LNCaP clone FGC (cell line): ENCODE measurements at regions not wholly inside any gene's neighbourhood (a gene's known extent, or its start where the extent isn't known, plus 50 kb on each side); places are given as distances from the start of the nearest gene placed in this dataset.
"Not testable (repeated sequence)": the region's sequence is repeated elsewhere in the genome, so short reads cannot be mapped to it uniquely, and the experiment has no call there.

Experiments used
- DNase-seq: peaks from one replicate; pipeline ENCODE4 v3.0.0-alpha.2; 2011; ENCODE audit warnings: low read depth
- H3K4me3 ChIP-seq: 2 replicates; pipeline ENCODE4 v1.5.1; 2011; ENCODE audit warnings: mild to moderate bottlenecking, low read depth, low read length, control low read depth
- CTCF ChIP-seq: IDR thresholded peaks from 2 replicates; pipeline ENCODE4 v1.5.1; 2012; ENCODE audit warnings: mild to moderate bottlenecking; ENCODE audit not compliant: control insufficient read depth, insufficient read depth; ENCODE audit errors: extremely low read depth

GRCh38 chr13:65932587-65933239 is 1297.4 kb downstream of the PCDH9 start:
- no peak overlapping the region for H3K4me3 ChIP-seq
- no peak for TF ChIP-seq CTCF
- DNase-seq, result no peak

- H3K4me3 ChIP-seq, result no peak overlapping the region
- no peak for TF ChIP-seq CTCF
- DNase-seq, result no peak
Measured at GRCh38 chr13:65932013-65932412, 1298.1 kb downstream of the PCDH9 start.

- DNase-seq, result no peak
- no peak overlapping the region for H3K4me3 ChIP-seq
- TF ChIP-seq CTCF, result no peak
Measured at GRCh38 chr13:65929436-65929835, 1300.7 kb downstream of the PCDH9 start.

GRCh38 chr13:65926750-65927171 is 1303.4 kb downstream of the PCDH9 start:
- H3K4me3 ChIP-seq, result no peak overlapping the region
- peak; percentile 19; the same call in 1 of the 2 replicates for TF ChIP-seq CTCF
- DNase-seq, result no peak

- not testable (repeated sequence) for DNase-seq, H3K4me3 ChIP-seq
Measured at GRCh38 chr13:65922846-65923245, 1307.3 kb downstream of the PCDH9 start.

- no peak overlapping the region for H3K4me3 ChIP-seq
- no peak for DNase-seq
- no peak for TF ChIP-seq CTCF
Measured at GRCh38 chr13:65921933-65922332, 1308.2 kb downstream of the PCDH9 start.

GRCh38 chr13:65917731-65918130 is 1312.4 kb downstream of the PCDH9 start:
- no peak for TF ChIP-seq CTCF
- no peak for DNase-seq
- H3K4me3 ChIP-seq, result no peak overlapping the region
